C4-2B (cell line): ENCODE measurements at regions not wholly inside any gene's neighbourhood (a gene's known extent, or its start where the extent isn't known, plus 50 kb on each side); places are given as distances from the start of the nearest gene placed in this dataset.

Experiments used
- H3K27ac ChIP-seq: fragments of 450-650 bp; 2 replicates; pipeline ENCODE4 v1.5.1; 2017
- ZFX ChIP-seq: fragments of 450-650 bp; IDR thresholded peaks from 2 replicates; pipeline ENCODE4 v1.6.1; 2017
- TF ChIP-seq, protein P1 (sequence below): fragments of 450-650 bp; conservative IDR thresholded peaks from 2 replicates; pipeline ENCODE4 v1.5.1; 2017; ENCODE audit warnings: mild to moderate bottlenecking

DNA sequence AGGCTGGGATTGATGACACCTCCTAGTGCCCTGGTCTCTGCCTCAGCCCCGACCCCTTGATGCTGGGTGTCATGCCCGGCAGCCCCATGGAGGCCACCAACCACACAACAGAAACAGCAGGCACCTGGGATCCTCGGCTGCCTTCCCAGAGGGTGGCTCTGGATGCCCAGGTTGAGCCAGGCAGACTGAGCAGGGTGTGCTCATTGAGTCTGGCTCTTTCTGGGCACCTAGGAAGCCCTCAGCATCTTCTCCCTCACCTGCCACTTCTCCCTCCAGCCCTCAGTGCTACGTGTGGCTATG, 484.5 kb upstream of the MGMT start:
- TF ChIP-seq ZFX: no peak
- TF ChIP-seq, protein P1, sequence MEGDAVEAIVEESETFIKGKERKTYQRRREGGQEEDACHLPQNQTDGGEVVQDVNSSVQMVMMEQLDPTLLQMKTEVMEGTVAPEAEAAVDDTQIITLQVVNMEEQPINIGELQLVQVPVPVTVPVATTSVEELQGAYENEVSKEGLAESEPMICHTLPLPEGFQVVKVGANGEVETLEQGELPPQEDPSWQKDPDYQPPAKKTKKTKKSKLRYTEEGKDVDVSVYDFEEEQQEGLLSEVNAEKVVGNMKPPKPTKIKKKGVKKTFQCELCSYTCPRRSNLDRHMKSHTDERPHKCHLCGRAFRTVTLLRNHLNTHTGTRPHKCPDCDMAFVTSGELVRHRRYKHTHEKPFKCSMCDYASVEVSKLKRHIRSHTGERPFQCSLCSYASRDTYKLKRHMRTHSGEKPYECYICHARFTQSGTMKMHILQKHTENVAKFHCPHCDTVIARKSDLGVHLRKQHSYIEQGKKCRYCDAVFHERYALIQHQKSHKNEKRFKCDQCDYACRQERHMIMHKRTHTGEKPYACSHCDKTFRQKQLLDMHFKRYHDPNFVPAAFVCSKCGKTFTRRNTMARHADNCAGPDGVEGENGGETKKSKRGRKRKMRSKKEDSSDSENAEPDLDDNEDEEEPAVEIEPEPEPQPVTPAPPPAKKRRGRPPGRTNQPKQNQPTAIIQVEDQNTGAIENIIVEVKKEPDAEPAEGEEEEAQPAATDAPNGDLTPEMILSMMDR: no peak
- no peak overlapping the region for H3K27ac ChIP-seq

DNA sequence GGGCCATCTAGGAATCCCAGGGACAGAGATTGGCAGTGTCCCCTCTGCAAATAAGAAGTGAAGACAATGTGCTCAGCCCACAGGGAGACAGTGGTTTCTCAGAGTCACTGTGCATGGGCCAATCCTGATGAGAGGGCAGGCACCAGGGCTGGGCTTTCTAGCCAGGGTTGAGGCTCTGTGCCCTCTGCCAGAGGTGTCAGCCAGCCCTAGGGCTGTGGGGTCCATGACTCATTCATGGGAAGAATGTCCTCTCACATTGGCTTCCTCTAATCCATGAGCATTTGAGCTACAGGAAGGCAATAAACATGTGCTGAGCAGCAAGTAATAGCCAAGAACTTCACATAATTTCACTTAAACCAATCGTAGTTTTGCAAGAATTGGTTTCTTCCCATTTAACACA, 482.0 kb upstream of the MGMT start:
- no peak overlapping the region for H3K27ac ChIP-seq
- TF ChIP-seq ZFX: no peak
- TF ChIP-seq, protein P1: no peak

GRCh38 chr10:128990986-128991385, 476.1 kb upstream of the MGMT start:
- TF ChIP-seq ZFX: no peak
- TF ChIP-seq, protein P1: no peak
- H3K27ac ChIP-seq: no peak overlapping the region

- TF ChIP-seq, protein P1: no peak
- TF ChIP-seq ZFX: no peak
Observed at GRCh38 chr10:128992770-128993169, 474.3 kb upstream of the MGMT start.

GRCh38 chr10:128993443-128993842, 473.6 kb upstream of the MGMT start:
- no peak overlapping the region for H3K27ac ChIP-seq
- TF ChIP-seq, protein P1: no peak
- no peak for TF ChIP-seq ZFX

More at GRCh38 chr10:128992770-128993169, 474.3 kb upstream of the MGMT start:
- H3K27ac ChIP-seq: no peak overlapping the region

- TF ChIP-seq ZFX: no peak
- TF ChIP-seq, protein P1: no peak
- no peak overlapping the region for H3K27ac ChIP-seq
Observed at GRCh38 chr10:128993911-128994538, 473.0 kb upstream of the MGMT start.

DNA sequence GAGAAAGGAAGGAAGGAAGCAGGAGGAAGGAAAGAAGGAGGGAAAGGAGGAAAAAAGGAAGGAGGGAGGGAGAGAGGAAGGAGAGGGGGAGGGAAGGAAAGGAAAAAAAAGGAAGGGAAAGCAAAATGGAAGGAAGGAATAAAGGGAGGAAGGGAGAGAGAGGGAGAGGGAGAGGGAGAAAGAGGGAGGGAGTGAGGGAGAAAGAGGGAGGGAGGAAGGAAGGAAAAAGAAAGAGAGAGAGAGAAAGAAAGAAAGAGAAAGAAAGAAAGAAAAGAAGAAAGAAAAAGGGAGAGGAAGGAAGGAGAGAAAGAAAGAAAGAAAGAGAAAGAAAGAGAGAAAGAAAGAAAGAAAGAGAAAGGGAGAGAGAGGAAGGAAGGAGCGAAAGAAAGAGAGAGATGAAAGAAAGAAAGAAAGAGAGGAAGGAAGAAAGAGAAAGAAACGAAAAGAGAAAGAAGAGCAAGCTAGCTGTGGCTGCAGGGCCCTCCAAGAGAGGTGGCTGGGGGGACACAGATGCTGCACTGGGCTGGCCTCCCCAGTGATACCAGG, 472.4 kb upstream of the MGMT start:
- H3K27ac ChIP-seq: no peak overlapping the region
- TF ChIP-seq ZFX: no peak
- TF ChIP-seq, protein P1: no peak
